GM06990 (cell line): ENCODE measurements at regions not wholly inside any gene's neighbourhood (a gene's known extent, or its start where the extent isn't known, plus 50 kb on each side); places are given as distances from the start of the nearest gene placed in this dataset.

Source experiments
- DNase-seq: peaks from one replicate; pipeline ENCODE4 v3.0.0-alpha.2; 2011; ENCODE audit not compliant: insufficient read length; ENCODE audit errors: extremely low read depth
- H3K27me3 ChIP-seq: replicated peaks from 2 replicates; pipeline ENCODE4 v1.6.0; 2011; ENCODE audit warnings: low read length; ENCODE audit not compliant: control insufficient read depth, insufficient read depth
- H3K36me3 ChIP-seq: 2 replicates; pipeline ENCODE4 v1.5.1; 2011; ENCODE audit warnings: low read length; ENCODE audit not compliant: control insufficient read depth, insufficient read depth
- H3K4me3 ChIP-seq: replicated peaks from 2 replicates; pipeline ENCODE4 v1.5.1; 2011; ENCODE audit warnings: low read depth, mild to moderate bottlenecking, control low read depth, low read length
- TF ChIP-seq, protein P1 (sequence below): IDR thresholded peaks from 2 replicates; pipeline ENCODE4 v1.5.1; 2011; ENCODE audit warnings: low read length, control low read depth, mild to moderate bottlenecking, inconsistent platforms; ENCODE audit not compliant: insufficient read depth, poor library complexity, severe bottlenecking

DNA sequence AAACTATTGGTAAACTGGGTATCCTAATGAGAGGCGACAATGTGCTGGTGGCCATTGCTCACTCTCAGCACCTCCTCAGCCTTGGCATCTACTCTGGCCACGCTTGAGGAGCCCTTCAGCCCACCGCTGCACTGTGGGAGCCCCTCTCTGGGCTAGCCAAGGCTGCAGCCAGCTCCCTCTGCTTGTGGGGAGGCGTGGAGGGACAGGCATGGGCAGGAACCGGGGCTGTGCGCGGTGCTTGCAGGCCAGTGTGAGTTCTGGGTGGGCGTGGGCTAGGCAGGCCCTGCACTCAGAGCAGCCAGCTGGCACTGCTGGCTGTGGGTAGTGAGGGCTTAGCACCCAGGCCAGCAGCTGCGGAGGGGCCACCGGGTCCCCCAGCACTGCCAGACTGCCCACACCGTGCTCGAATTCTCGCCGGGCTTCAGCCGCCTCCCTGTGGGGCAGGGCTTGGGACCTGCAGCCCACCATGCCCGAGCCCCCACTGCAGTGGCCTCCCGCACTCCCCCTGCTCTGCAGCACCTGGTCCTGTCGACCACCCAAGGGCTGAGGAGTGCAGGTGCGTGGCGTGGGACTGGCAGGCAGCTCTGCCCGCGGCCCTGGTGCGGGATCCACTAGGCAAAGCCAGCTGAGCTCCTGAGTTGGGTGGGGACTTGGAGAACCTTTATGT lies 575.9 kb upstream of the ANO3 start:
- Histone ChIP-seq H3K27me3 (no peaks in the 10 kb centered on the region), H3K4me3 (no peak overlapping the region), H3K36me3 (no peaks in the 10 kb centered on the region)
- no peak for DNase-seq
- TF ChIP-seq, protein P1, sequence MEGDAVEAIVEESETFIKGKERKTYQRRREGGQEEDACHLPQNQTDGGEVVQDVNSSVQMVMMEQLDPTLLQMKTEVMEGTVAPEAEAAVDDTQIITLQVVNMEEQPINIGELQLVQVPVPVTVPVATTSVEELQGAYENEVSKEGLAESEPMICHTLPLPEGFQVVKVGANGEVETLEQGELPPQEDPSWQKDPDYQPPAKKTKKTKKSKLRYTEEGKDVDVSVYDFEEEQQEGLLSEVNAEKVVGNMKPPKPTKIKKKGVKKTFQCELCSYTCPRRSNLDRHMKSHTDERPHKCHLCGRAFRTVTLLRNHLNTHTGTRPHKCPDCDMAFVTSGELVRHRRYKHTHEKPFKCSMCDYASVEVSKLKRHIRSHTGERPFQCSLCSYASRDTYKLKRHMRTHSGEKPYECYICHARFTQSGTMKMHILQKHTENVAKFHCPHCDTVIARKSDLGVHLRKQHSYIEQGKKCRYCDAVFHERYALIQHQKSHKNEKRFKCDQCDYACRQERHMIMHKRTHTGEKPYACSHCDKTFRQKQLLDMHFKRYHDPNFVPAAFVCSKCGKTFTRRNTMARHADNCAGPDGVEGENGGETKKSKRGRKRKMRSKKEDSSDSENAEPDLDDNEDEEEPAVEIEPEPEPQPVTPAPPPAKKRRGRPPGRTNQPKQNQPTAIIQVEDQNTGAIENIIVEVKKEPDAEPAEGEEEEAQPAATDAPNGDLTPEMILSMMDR, result no peak

DNA sequence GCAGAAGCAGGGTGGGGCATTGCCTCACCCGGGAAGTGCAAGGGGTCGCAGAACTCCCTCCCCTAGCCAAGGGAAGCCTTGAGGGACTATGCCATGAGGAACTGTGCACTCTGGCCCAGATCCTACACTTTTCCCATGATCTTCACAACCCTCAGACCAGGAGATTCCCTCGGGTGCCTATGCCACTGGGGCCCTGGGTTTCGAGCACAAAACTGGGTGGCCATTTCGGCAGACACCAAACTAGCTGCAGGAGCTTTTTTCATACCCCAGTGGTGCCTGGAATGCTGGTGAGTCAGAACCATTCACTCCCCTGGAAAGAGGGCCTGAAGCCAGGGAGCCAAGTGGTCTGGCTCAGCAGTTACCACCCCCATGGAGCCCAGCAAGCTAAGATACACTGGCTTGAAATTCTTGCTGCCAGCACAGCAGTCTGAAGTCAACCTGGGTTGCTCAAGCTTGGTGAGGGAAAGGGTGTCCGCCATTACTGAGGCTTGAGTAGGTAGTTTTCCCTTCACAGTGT lies 573.7 kb upstream of the ANO3 start:
- no peaks in the 10 kb centered on the region for H3K27me3 ChIP-seq
- no peaks in the 10 kb centered on the region for H3K36me3 ChIP-seq
- TF ChIP-seq, protein P1, result no peak
- H3K4me3 ChIP-seq, result no peak overlapping the region
- no peak for DNase-seq

DNA sequence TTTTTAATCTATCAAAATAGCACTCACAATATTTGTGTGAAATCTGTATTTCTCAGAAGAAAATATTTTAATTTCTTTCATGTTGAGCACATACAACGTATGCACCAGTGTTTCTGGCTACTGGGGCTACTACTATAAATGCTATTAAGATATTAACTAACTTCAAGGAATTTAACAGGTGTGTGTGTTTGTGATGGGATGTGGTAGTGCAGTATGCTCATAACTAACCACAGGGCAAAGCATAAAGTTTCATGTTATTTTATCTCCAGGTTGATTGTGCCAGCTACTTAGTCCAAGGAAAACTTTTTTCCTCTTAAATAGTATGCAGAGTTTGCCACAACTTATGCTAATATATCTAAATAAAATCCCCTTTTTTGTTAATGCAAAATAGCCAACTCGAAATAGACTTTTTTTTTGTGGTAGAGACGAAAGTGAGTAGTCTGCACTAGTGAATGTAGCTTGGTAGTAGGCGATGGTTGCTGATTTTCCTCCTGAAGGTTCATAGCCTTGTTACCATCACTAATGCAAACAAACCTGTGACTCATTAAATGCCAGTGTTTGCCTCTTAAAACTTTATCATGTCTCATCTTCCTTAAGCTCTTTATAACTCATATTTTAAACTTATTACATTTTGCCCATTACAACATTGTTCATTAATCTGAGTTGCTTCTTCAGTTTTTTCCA lies 565.5 kb upstream of the ANO3 start:
- TF ChIP-seq, protein P1, result no peak
- Histone ChIP-seq H3K36me3 (no peaks in the 10 kb centered on the region), H3K27me3 (no peaks in the 10 kb centered on the region), H3K4me3 (no peak overlapping the region)
- no peak for DNase-seq

DNA sequence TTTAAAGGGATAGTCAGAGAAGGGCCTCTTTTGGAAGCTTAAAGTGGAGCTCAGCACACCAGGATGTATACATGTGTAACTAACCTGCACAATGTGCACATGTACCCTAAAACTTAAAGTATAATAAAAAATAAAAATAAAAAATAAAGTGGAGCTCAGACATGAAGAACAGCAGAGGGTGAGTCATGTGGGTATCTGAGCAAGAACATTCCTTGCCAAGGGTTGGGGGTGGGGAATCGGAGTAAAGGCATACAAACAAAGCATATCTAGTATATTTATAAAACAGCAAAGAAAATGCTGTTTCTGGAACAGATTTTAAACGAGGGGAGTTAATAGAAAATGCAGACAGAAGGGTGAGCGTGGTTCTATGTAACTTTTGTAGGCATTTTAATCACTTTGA lies 562.6 kb upstream of the ANO3 start:
- DNase-seq, result no peak
- TF ChIP-seq, protein P1, result no peak
- Histone ChIP-seq H3K4me3 (no peak overlapping the region), H3K27me3 (no peaks in the 10 kb centered on the region), H3K36me3 (no peaks in the 10 kb centered on the region)

DNA sequence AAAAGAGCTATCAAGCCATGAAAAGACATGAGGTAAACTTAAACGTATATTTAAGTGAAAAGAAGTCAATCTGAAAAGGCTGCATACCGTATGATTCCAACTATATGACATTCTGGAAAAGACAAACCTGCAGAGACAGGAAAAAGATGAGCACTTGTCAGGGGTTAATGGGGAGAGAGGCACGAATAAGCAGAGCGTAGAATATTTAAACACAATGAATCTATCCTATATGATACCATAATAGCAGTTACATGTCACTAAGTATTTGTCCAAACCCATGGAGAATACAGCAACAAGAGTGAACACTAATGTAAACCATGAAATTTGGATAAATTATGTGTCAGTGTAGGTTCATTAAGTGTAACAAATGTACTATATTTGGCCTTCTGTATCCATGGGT lies 560.3 kb upstream of the ANO3 start:
- H3K36me3 ChIP-seq, result no peaks in the 10 kb centered on the region
- no peaks in the 10 kb centered on the region for H3K27me3 ChIP-seq
- DNase-seq, result no peak
- no peak overlapping the region for H3K4me3 ChIP-seq
- TF ChIP-seq, protein P1, result no peak

DNA sequence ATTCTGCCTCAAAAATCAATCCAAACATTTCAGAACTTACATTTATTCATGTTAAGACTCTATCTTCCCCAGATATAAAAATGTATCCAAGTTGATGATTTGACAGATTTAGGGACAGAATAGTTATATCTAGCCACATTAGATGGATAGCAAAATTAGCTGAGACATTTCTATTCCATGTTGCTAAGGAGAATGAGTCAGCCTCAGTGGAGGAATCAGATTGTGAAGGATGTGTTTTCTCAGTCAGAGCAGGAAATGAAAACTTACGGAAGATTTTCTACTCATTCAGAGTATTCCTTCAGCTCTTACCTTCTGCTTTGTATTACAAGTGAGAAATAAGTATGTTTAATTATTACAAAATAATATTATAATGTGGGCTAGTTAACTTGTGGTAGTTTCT lies 556.3 kb upstream of the ANO3 start:
- Histone ChIP-seq H3K4me3 (no peak overlapping the region), H3K36me3 (no peaks in the 10 kb centered on the region)
- TF ChIP-seq, protein P1, result no peak

More for the DNA sequence above, 556.3 kb upstream of the ANO3 start:
- H3K27me3 ChIP-seq, result no peaks in the 10 kb centered on the region
- no peak for DNase-seq
